ENCODE measurements at regions not wholly inside any gene's neighbourhood (a gene's known extent, or its start where the extent isn't known, plus 50 kb on each side); places are given as distances from the start of the nearest gene placed in this dataset.

- H3K9ac ChIP-seq (ENCODE audit: low read depth, low read length, poor library complexity, severe bottlenecking) = no peak overlapping the region
- no peaks in the 10 kb centered on the region for H3K27me3 ChIP-seq (ENCODE audit: insufficient read depth, low read length, poor library complexity, severe bottlenecking)
- H3K36me3 ChIP-seq (ENCODE audit: insufficient read depth, low read length) = no peaks in the 10 kb centered on the region
- H3K4me1 ChIP-seq (ENCODE audit: insufficient read depth, low read length, poor library complexity, severe bottlenecking) = no peaks in the 10 kb centered on the region
- H2AFZ ChIP-seq (ENCODE audit: low read length) = no peak overlapping the region
- H3K79me2 ChIP-seq (ENCODE audit: insufficient read depth, low read length) = no peaks in the 10 kb centered on the region
- H3K9me2 ChIP-seq (replicated peaks; ENCODE audit: low read depth, low read length) = no peaks in the 10 kb centered on the region
- H3K4me2 ChIP-seq (ENCODE audit: low read depth, low read length, poor library complexity, severe bottlenecking) = no peak overlapping the region
- peaks cover 4% of the 10 kb centered on the region; the same call in 1 of the 2 replicates for H3K9me3 ChIP-seq (ENCODE audit: insufficient read depth, low read depth, low read length)
- TF ChIP-seq CTCF (conservative IDR thresholded peaks at IDR 0.05; ENCODE audit: low read length) (no peak), EZH2phosphoT487 (IDR thresholded peaks at IDR 0.05; ENCODE audit: borderline replicate concordance) (no peak)
- H3K4me3 ChIP-seq (ENCODE audit: low read length, poor library complexity, severe bottlenecking) = no peak overlapping the region
- H3F3A ChIP-seq (ENCODE audit: low read depth) = no peaks in the 10 kb centered on the region
- no peaks in the 10 kb centered on the region for H4K20me1 ChIP-seq (ENCODE audit: insufficient read depth, low read length, poor library complexity, severe bottlenecking)
Measured at GRCh38 chr20:48017509-48017908, 232.2 kb upstream of the SULF2 start.

- Histone ChIP-seq H2AFZ (ENCODE audit: low read length) (no peak overlapping the region), H3K9ac (ENCODE audit: low read depth, low read length, poor library complexity, severe bottlenecking) (no peak overlapping the region), H4K20me1 (ENCODE audit: insufficient read depth, low read length, poor library complexity, severe bottlenecking) (no peaks in the 10 kb centered on the region), H3K4me3 (ENCODE audit: low read length, poor library complexity, severe bottlenecking) (no peak overlapping the region), H3K4me1 (ENCODE audit: insufficient read depth, low read length, poor library complexity, severe bottlenecking) (no peaks in the 10 kb centered on the region), H3K4me2 (ENCODE audit: low read depth, low read length, poor library complexity, severe bottlenecking) (no peak overlapping the region), H3K27me3 (ENCODE audit: insufficient read depth, low read length, poor library complexity, severe bottlenecking) (no peaks in the 10 kb centered on the region), H3K9me2 (replicated peaks; ENCODE audit: low read depth, low read length) (no peaks in the 10 kb centered on the region), H3K9me3 (ENCODE audit: insufficient read depth, low read depth, low read length) (peaks cover 4% of the 10 kb centered on the region; the same call in 1 of the 2 replicates), H3K79me2 (ENCODE audit: insufficient read depth, low read length) (no peaks in the 10 kb centered on the region), H3K36me3 (ENCODE audit: insufficient read depth, low read length) (no peaks in the 10 kb centered on the region), H3F3A (ENCODE audit: low read depth) (no peaks in the 10 kb centered on the region)
- TF ChIP-seq CTCF (conservative IDR thresholded peaks at IDR 0.05; ENCODE audit: low read length) = no peak
- TF ChIP-seq EZH2phosphoT487 (IDR thresholded peaks at IDR 0.05; ENCODE audit: borderline replicate concordance) = no peak
Measured at GRCh38 chr20:48015943-48016723, 230.9 kb upstream of the SULF2 start.

- H3K4me1 ChIP-seq (ENCODE audit: insufficient read depth, low read length, poor library complexity, severe bottlenecking) = no peaks in the 10 kb centered on the region
- H2AFZ ChIP-seq (ENCODE audit: low read length) = no peak overlapping the region
- no peak overlapping the region for H3K9ac ChIP-seq (ENCODE audit: low read depth, low read length, poor library complexity, severe bottlenecking)
- no peaks in the 10 kb centered on the region for H3K36me3 ChIP-seq (ENCODE audit: insufficient read depth, low read length)
- no peak overlapping the region for H3K4me2 ChIP-seq (ENCODE audit: low read depth, low read length, poor library complexity, severe bottlenecking)
- H3K9me2 ChIP-seq (replicated peaks; ENCODE audit: low read depth, low read length) = no peaks in the 10 kb centered on the region
- no peaks in the 10 kb centered on the region for H3K27me3 ChIP-seq (ENCODE audit: insufficient read depth, low read length, poor library complexity, severe bottlenecking)
- H3F3A ChIP-seq (ENCODE audit: low read depth) = no peaks in the 10 kb centered on the region
- H3K4me3 ChIP-seq (ENCODE audit: low read length, poor library complexity, severe bottlenecking) = no peak overlapping the region
- no peaks in the 10 kb centered on the region for H4K20me1 ChIP-seq (ENCODE audit: insufficient read depth, low read length, poor library complexity, severe bottlenecking)
- H3K9me3 ChIP-seq (ENCODE audit: insufficient read depth, low read depth, low read length) = peaks cover 4% of the 10 kb centered on the region; the same call in 1 of the 2 replicates
- TF ChIP-seq EZH2phosphoT487 (IDR thresholded peaks at IDR 0.05; ENCODE audit: borderline replicate concordance) = no peak
- TF ChIP-seq CTCF (conservative IDR thresholded peaks at IDR 0.05; ENCODE audit: low read length) = no peak
- H3K79me2 ChIP-seq (ENCODE audit: insufficient read depth, low read length) = no peaks in the 10 kb centered on the region
Measured at GRCh38 chr20:48015141-48015910, 230.0 kb upstream of the SULF2 start.
